ENCODE measurements at regions not wholly inside any gene's neighbourhood (a gene's known extent, or its start where the extent isn't known, plus 50 kb on each side); places are given as distances from the start of the nearest gene placed in this dataset.

GRCh38 chr21:8991088-8991907 lies 1530.1 kb upstream of the TPTE start (continued):
- TF ChIP-seq SIX5 (IDR thresholded peaks at IDR 0.05; ENCODE audit: borderline replicate concordance in 1 of 2, insufficient read depth in 1 of 2, low read depth in 1 of 2, low read length in 2 of 2) (no peak), CTCF (IDR thresholded peaks at IDR 0.05 in 2 of 3, conservative IDR thresholded peaks at IDR 0.05 in 1 of 3; ENCODE audit: insufficient read depth in 2 of 3, low read depth in 1 of 3, low read length in 3 of 3) (peak in 1 of 3 experiments; percentile 18; a peak in 1 of 6 replicates), MYC (IDR thresholded peaks at IDR 0.05; ENCODE audit: low read depth, low read length) (0 out of 2 replicates have a peak, but pooled peaks have one; percentile 21), MYC (CRISPR knock-in tag; IDR thresholded peaks at IDR 0.05; ENCODE audit: borderline replicate concordance, low read depth) (no peak), ZBTB34 (CRISPR knock-in tag; IDR thresholded peaks at IDR 0.05) (no peak), HDAC8 (tag; IDR thresholded peaks at IDR 0.05) (no peak), KDM1A (IDR thresholded peaks at IDR 0.05) (no peak), ARNT (IDR thresholded peaks at IDR 0.05) (no peak)
